OCI-LY3 (cell line): ENCODE measurements at regions not wholly inside any gene's neighbourhood (a gene's known extent, or its start where the extent isn't known, plus 50 kb on each side); places are given as distances from the start of the nearest gene placed in this dataset.

Experiments
- CTCF ChIP-seq: fragments of 200-600, 300-600 bp; sonication (generic); IDR thresholded peaks from 2 replicates; pipeline ENCODE4 v1.5.1; 2014; ENCODE audit warnings: antibody characterized with exemption, low read length, low read depth
- EZH2phosphoT487 ChIP-seq: fragments of 200-600 bp; shearing (Covaris generic); IDR thresholded peaks from 2 replicates; pipeline ENCODE4 v1.6.1; 2018; ENCODE audit warnings: antibody characterized with exemption, mixed run types, low read depth

GRCh38 chr11:70556884-70557741 is 158.8 kb downstream of the CTTN start:
- TF ChIP-seq CTCF (no peak), EZH2phosphoT487 (no peak)
